HEK293 (cell line): ENCODE measurements at regions not wholly inside any gene's neighbourhood (a gene's known extent, or its start where the extent isn't known, plus 50 kb on each side); places are given as distances from the start of the nearest gene placed in this dataset.

Experiments
- CTCF ChIA-PET: fragments of 350-600 bp; formaldehyde crosslinking; extraction: SDS; loops from one replicate; lab custom pipeline; 2021; ENCODE audit warnings: antibody characterized with exemption; lab: Yijun Ruan, JAX
- POLR2A ChIA-PET: fragments of 300-600 bp; formaldehyde crosslinking; extraction: SDS; loops from one replicate; lab custom pipeline; 2020; ENCODE audit warnings: antibody characterized with exemption, inconsistent platforms; lab: Yijun Ruan, JAX
- H3K27ac ChIP-seq: fragments of 200-500 bp; sonication (Bioruptor generic); 2 replicates; pipeline ENCODE4 v1.5.1; 2014; ENCODE audit warnings: low read depth, low read length, control low read depth, inconsistent platforms; ENCODE audit errors: extremely low read depth
- H3K36me3 ChIP-seq, 2 experiments: fragments of 200-500 bp in 1 of 2; sonication (Bioruptor generic) in 1 of 2; 1 replicate in 1 of 2; 2 replicates in 1 of 2; pipeline ENCODE4 v1.5.1; 2014 to 2017; ENCODE audit warnings: inconsistent platforms in 2 of 2, low read length in 2 of 2; ENCODE audit not compliant: control insufficient read depth in 2 of 2, insufficient read depth in 1 of 2
- H3K4me1 ChIP-seq: fragments of 200-500 bp; sonication (Bioruptor generic); 2 replicates; pipeline ENCODE4 v1.5.1; 2014; ENCODE audit warnings: mild to moderate bottlenecking, low read length, inconsistent platforms; ENCODE audit not compliant: control insufficient read depth, insufficient read depth
- H3K4me3 ChIP-seq: 2 replicates; pipeline ENCODE4 v1.5.1; 2011; ENCODE audit warnings: low read depth, mild to moderate bottlenecking, control low read depth, low read length, moderate library complexity
- H3K9me3 ChIP-seq: fragments of 200-500 bp; sonication (Bioruptor generic); 2 replicates; pipeline ENCODE4 v1.5.1; 2014; ENCODE audit warnings: low read depth, low read length, inconsistent platforms; ENCODE audit not compliant: control insufficient read depth, insufficient read depth
- PRDM1 ChIP-seq: fragments of 450-650 bp; formaldehyde crosslinking; IDR thresholded peaks from 2 replicates; pipeline ENCODE4; 2016; ENCODE audit warnings: missing biosample characterization, missing genetic modification characterization
- SETDB1 ChIP-seq: IDR thresholded peaks from one replicate; pipeline ENCODE4 v1.6.1; 2017; ENCODE audit warnings: mild to moderate bottlenecking, low read length, moderate library complexity, mixed read lengths; ENCODE audit not compliant: insufficient read length
- TRIM28 ChIP-seq: IDR thresholded peaks from 2 replicates; pipeline ENCODE4 v1.6.1; 2011; ENCODE audit warnings: low read length, control low read depth, borderline replicate concordance
- ZFP37 ChIP-seq: fragments of 450-650 bp; formaldehyde crosslinking; IDR thresholded peaks from 2 replicates; pipeline ENCODE4 v1.5.1; 2016; ENCODE audit warnings: missing biosample characterization, missing genetic modification characterization
- ZFP41 ChIP-seq: fragments of 450-650 bp; formaldehyde crosslinking; IDR thresholded peaks from 2 replicates; pipeline ENCODE4 v1.5.1; 2016; ENCODE audit warnings: missing biosample characterization, missing genetic modification characterization, borderline replicate concordance
- ZNF138 ChIP-seq: fragments of 450-650 bp; formaldehyde crosslinking; IDR thresholded peaks from 2 replicates; pipeline ENCODE4 v1.5.1; 2016; ENCODE audit warnings: missing biosample characterization, missing genetic modification characterization, borderline replicate concordance
- ZNF155 ChIP-seq: fragments of 450-650 bp; formaldehyde crosslinking; IDR thresholded peaks from 2 replicates; pipeline ENCODE4 v1.5.1; 2016; ENCODE audit warnings: missing biosample characterization, missing genetic modification characterization
- ZNF18 ChIP-seq: fragments of 450-650 bp; formaldehyde crosslinking; IDR thresholded peaks from 2 replicates; pipeline ENCODE4 v1.5.1; 2016; ENCODE audit warnings: missing biosample characterization, missing genetic modification characterization
- ZNF202 ChIP-seq: fragments of 450-650 bp; formaldehyde crosslinking; IDR thresholded peaks from 2 replicates; pipeline ENCODE4 v1.5.1; 2016; ENCODE audit warnings: missing biosample characterization, missing genetic modification characterization, borderline replicate concordance
- ZNF248 ChIP-seq: fragments of 450-650 bp; formaldehyde crosslinking; IDR thresholded peaks from 2 replicates; pipeline ENCODE4 v1.5.1; 2017; ENCODE audit warnings: missing biosample characterization, missing genetic modification characterization
- ZNF274 ChIP-seq, 2 experiments: fragments of 200-500 bp in 1 of 2; fragments of 450-650 bp in 1 of 2; sonication (Bioruptor generic) in 1 of 2; formaldehyde crosslinking in 1 of 2; IDR thresholded peaks; 2 replicates each; pipeline versions ENCODE4 v1.5.1 to v1.6.1; 2014 to 2016; ENCODE audit warnings: borderline replicate concordance in 1 of 2, inconsistent platforms in 1 of 2, low read length in 1 of 2, missing biosample characterization in 1 of 2, missing genetic modification characterization in 1 of 2
- ZNF391 ChIP-seq: fragments of 450-650 bp; formaldehyde crosslinking; IDR thresholded peaks from 2 replicates; pipeline ENCODE4 v1.5.1; 2016; ENCODE audit warnings: low read depth, missing biosample characterization, missing genetic modification characterization, borderline replicate concordance
- ZNF398 ChIP-seq: fragments of 450-650 bp; formaldehyde crosslinking; IDR thresholded peaks from 2 replicates; pipeline ENCODE4 v1.5.1; 2017; ENCODE audit warnings: missing biosample characterization, missing genetic modification characterization
- ZNF473 ChIP-seq: fragments of 450-650 bp; formaldehyde crosslinking; IDR thresholded peaks from 2 replicates; pipeline ENCODE4 v1.5.1; 2017; ENCODE audit warnings: missing biosample characterization, missing genetic modification characterization
- ZNF488 ChIP-seq: fragments of 450-650 bp; formaldehyde crosslinking; IDR thresholded peaks from 2 replicates; pipeline ENCODE4 v1.5.1; 2016; ENCODE audit warnings: missing biosample characterization, missing genetic modification characterization
- ZNF521 ChIP-seq: fragments of 450-650 bp; formaldehyde crosslinking; IDR thresholded peaks from 2 replicates; pipeline ENCODE4 v1.5.1; 2017; ENCODE audit warnings: missing biosample characterization, mild to moderate bottlenecking, missing genetic modification characterization
- ZNF658 ChIP-seq: fragments of 450-650 bp; formaldehyde crosslinking; IDR thresholded peaks from 2 replicates; pipeline ENCODE4; 2016; ENCODE audit warnings: missing biosample characterization, missing genetic modification characterization
- ZNF677 ChIP-seq: fragments of 450-650 bp; IDR thresholded peaks from 2 replicates; pipeline ENCODE4 v1.5.0; 2018; ENCODE audit warnings: missing biosample characterization, mild to moderate bottlenecking, missing genetic modification characterization, moderate library complexity
- ZNF777 ChIP-seq: fragments of 450-650 bp; formaldehyde crosslinking; IDR thresholded peaks from 2 replicates; pipeline ENCODE4 v1.5.1; 2017; ENCODE audit warnings: missing biosample characterization, missing genetic modification characterization, borderline replicate concordance
- TF ChIP-seq, protein P1 (sequence below): fragments of 450-650 bp; formaldehyde crosslinking; IDR thresholded peaks from 2 replicates; pipeline ENCODE4 v1.5.1; 2016; ENCODE audit warnings: missing biosample characterization, missing genetic modification characterization

GRCh38 chr1:4586611-4587160, 67.7 kb upstream of the AJAP1 start:
- H3K27ac ChIP-seq, result no peak overlapping the region
- no peak for TF ChIP-seq SETDB1
- TF ChIP-seq ZNF488 (tag by site-specific recombination), result no peak
- no peak for TF ChIP-seq ZNF248
- no peak for TF ChIP-seq ZNF138
- TF ChIP-seq PRDM1, result no peak
- TF ChIP-seq ZNF155 (tag by site-specific recombination), result no peak
- TF ChIP-seq ZNF18 (tag by site-specific recombination), result no peak
- no peak for TF ChIP-seq ZNF274 (IDR thresholded peaks at IDR 0.05; ENCODE audit: low read length)
- TF ChIP-seq ZNF274 (tag by site-specific recombination; IDR thresholded peaks at IDR 0.05; ENCODE audit: borderline replicate concordance), result no peak
- TF ChIP-seq ZNF777 (tag by site-specific recombination), result no peak
- TF ChIP-seq ZFP41 (tag by site-specific recombination), result no peak
- TF ChIP-seq ZFP37 (tag by site-specific recombination), result no peak
- TF ChIP-seq ZNF658 (tag by site-specific recombination), result no peak
- no peak for TF ChIP-seq ZNF391 (tag by site-specific recombination)
- TF ChIP-seq ZNF202 (tag by site-specific recombination), result no peak
- TF ChIP-seq ZNF521, result no peak
- no peak for TF ChIP-seq ZNF677 (tag by site-specific recombination)
- TF ChIP-seq ZNF398 (tag by site-specific recombination), result no peak
- no peak for TF ChIP-seq ZNF473 (tag by site-specific recombination)
- TF ChIP-seq, protein P1, sequence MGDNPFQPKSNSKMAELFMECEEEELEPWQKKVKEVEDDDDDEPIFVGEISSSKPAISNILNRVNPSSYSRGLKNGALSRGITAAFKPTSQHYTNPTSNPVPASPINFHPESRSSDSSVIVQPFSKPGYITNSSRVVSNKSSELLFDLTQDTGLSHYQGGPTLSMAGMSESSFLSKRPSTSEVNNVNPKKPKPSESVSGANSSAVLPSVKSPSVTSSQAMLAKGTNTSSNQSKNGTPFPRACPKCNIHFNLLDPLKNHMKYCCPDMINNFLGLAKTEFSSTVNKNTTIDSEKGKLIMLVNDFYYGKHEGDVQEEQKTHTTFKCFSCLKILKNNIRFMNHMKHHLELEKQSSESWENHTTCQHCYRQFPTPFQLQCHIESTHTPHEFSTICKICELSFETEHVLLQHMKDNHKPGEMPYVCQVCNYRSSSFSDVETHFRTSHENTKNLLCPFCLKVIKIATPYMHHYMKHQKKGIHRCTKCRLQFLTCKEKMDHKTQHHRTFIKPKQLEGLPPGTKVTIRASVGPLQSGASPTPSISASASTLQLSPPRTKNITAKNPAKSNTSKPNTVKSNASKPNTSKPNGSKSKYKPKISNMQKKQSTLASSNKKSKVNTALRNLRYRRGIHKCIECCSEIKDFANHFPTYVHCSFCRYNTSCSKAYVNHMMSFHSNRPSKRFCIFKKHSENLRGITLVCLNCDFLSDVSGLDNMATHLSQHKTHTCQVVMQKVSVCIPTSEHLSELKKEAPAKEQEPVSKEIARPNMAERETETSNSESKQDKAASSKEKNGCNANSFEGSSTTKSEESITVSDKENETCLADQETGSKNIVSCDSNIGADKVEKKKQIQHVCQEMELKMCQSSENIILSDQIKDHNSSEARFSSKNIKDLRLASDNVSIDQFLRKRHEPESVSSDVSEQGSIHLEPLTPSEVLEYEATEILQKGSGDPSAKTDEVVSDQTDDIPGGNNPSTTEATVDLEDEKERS, result no peak
- no peak for TF ChIP-seq TRIM28
- H3K4me1 ChIP-seq, result no peaks in the 10 kb centered on the region
- no peaks in the 10 kb centered on the region for H3K9me3 ChIP-seq
- ChIA-PET CTCF (no interaction called here), POLR2A (no interaction called here)
- H3K36me3 ChIP-seq, result no peaks in the 10 kb centered on the region
- no peak overlapping the region for H3K4me3 ChIP-seq
